ENCODE measurements at regions not wholly inside any gene's neighbourhood (a gene's known extent, or its start where the extent isn't known, plus 50 kb on each side); places are given as distances from the start of the nearest gene placed in this dataset.

DNA sequence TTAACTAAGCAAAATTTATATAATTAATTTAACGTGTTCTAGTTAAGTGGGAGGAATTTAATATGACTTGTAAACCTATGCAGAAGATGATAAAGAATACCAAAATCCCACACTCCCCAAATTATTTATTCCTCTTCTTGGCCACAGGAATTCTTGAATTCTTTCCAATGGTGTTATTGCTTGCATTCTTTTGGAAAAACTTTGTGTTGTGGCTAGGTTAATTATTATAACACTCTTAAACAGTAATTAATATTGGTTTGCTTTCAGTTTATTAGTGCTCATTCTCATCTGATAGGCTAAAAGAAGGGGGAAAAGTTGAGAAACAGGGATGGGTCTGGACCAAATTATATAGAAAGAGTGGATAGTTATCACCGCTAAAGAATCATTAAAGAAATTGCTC lies 141.5 kb upstream of the PABPC4L start:
- DNase-seq (ENCODE audit: extremely low read depth, low read depth): no peak
- TF ChIP-seq, protein P1, sequence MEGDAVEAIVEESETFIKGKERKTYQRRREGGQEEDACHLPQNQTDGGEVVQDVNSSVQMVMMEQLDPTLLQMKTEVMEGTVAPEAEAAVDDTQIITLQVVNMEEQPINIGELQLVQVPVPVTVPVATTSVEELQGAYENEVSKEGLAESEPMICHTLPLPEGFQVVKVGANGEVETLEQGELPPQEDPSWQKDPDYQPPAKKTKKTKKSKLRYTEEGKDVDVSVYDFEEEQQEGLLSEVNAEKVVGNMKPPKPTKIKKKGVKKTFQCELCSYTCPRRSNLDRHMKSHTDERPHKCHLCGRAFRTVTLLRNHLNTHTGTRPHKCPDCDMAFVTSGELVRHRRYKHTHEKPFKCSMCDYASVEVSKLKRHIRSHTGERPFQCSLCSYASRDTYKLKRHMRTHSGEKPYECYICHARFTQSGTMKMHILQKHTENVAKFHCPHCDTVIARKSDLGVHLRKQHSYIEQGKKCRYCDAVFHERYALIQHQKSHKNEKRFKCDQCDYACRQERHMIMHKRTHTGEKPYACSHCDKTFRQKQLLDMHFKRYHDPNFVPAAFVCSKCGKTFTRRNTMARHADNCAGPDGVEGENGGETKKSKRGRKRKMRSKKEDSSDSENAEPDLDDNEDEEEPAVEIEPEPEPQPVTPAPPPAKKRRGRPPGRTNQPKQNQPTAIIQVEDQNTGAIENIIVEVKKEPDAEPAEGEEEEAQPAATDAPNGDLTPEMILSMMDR (IDR thresholded peaks at IDR 0.05; ENCODE audit: low read depth, low read length): no peak

DNA sequence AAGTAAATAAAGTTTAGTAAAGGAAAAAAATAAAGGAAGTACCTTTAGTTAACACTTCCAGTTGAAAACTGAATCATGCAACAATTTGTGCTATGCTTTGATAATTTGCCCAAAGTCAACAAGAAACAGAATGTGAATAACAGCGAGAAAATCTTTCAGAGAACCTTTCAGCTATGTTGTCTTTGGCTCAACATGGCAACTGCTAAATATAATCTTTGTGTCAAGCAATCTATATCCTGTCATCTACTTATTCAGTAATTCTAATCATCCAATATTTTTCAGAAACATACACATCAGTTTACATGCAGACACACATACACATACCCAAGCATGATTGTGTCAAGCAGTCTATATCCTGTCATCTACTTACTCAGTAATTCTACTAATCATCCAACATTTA lies 136.0 kb upstream of the PABPC4L start:
- DNase-seq (ENCODE audit: extremely low read depth, low read depth): no peak
- TF ChIP-seq, protein P1 (IDR thresholded peaks at IDR 0.05; ENCODE audit: low read depth, low read length): no peak

DNA sequence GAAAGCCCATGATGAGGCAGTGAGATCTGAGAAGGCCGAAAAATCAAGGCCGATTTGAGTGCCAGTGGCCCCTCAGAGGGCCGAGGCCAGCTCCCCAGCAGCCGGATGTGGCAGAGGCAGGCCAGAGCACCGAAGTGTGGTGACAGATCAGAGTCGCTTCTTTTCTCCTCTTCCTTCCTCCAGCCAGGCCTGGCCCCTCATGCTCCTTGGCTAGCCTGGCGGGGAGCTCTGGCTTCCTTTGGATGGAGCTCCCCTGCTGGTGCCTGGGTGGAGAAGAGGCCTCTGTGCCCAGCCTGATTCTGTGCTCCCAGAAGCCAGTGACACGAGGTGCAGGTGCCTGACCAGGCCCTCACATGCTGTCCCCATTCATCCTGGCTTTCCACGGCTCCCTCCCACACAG lies 127.2 kb upstream of the PABPC4L start:
- TF ChIP-seq, protein P1 (IDR thresholded peaks at IDR 0.05; ENCODE audit: low read depth, low read length): no peak
- no peak for DNase-seq (ENCODE audit: extremely low read depth, low read depth)

DNA sequence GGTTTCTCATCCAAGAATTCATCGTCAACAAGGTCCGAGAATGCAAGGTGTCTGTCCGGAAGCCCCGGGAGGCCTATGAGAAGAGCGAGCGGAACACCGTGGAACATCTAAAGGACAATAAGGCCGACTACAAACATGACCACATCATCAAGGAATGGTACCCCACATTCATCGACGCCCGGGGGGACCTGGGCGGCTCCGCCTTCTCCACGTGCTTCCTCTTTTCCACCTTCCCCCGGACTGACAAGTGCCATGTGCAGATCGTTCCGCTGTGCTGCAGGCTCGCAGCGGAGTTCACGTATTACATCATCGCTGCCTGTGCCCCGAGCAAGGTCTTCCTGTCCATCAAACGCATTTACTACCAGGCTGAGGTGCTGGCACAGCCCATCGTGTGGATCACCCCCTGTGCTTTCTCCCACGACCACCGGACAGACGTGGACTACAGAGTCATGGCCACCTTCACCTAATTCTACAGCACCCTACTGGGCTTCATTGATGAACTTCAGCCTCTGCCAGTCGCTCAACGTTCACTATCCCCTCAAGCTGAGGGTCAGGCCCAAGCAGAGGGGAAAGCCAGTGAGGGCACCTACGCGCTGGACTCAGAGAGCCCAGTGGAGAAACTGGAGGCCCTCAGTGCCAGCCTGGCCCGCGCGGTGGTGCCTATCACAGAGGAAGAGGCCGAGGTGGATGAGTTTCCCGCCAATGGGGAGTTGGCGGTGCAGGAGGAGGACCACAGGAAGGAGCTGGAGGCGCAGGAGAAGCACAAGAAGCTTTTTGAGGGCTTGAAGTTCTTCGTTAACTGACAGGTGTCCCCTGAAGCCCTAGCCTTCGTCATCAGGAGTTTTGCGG lies 125.9 kb upstream of the PABPC4L start:
- TF ChIP-seq, protein P1 (IDR thresholded peaks at IDR 0.05; ENCODE audit: low read depth, low read length): no peak
- no peak for DNase-seq (ENCODE audit: extremely low read depth, low read depth)

DNA sequence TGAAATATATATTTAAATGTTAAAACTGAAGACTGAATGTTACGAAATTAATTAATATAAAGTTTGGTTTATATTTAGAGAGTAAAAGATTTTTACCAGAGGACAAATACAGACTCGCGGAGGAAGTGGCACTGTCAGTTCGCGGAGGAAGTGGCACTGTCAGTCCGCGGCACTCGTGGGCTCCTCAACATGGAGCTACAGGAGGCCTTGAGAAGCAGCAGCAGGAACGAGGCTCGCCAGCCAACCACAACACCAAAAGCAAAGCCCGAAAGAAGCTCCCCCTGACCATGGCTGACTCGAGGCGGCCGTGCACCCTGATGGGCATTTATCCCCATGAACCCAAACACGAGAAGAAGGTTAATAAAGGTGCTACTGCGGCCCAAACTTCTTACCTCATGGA lies 125.3 kb upstream of the PABPC4L start:
- TF ChIP-seq, protein P1 (IDR thresholded peaks at IDR 0.05; ENCODE audit: low read depth, low read length): no peak
- no peak for DNase-seq (ENCODE audit: extremely low read depth, low read depth)

DNA sequence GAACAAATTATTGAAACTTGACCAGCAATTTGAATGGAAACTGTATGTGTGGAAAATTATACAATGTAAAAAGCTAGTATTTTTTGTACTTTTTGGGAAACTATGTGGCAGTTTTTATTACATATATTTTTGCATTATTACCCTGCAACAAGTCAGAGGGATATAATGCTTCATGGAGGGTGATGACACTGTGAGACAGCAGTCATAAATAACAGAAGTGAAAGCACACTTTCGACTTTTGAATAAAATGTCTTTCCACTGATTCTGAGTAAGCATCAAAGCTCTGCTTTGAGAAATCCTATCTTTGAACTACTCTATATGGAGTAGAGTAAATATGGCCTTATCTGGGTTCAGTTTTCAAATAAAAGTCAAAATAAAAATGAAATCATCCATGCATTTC lies 122.6 kb upstream of the PABPC4L start:
- TF ChIP-seq, protein P1 (IDR thresholded peaks at IDR 0.05; ENCODE audit: low read depth, low read length): no peak
- DNase-seq (ENCODE audit: extremely low read depth, low read depth): no peak

DNA sequence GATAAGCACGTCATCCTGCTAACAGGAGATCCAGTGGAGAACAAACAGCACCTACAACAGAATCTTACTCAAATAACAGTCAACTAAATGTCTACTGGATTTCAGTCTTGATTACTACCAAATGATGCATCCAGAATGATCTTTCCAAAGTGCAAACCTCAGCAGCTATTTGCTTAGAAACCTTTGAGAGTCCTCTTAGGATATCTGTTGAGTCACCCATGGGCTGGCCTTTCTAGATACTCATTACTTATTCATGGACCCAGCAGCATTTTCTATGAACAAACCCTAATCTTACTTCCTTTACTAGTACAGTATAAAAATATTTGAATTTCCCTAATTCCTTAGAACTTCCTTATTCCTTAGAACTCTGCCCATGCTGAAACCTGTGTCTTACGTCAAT lies 118.5 kb upstream of the PABPC4L start:
- DNase-seq (ENCODE audit: extremely low read depth, low read depth): no peak
- TF ChIP-seq, protein P1 (IDR thresholded peaks at IDR 0.05; ENCODE audit: low read depth, low read length): no peak

Data from AG09319 (cell line).